Adrenal gland (tissue), 9 donors: ENCODE measurements at regions not wholly inside any gene's neighbourhood (a gene's known extent, or its start where the extent isn't known, plus 50 kb on each side); places are given as distances from the start of the nearest gene placed in this dataset.
"Not testable (repeated sequence)": the region's sequence is repeated elsewhere in the genome, so short reads cannot be mapped to it uniquely, and the experiment has no call there.

ENCODE experiments used
- DNase-seq, 7 donors: peaks; one replicate each; pipeline ENCODE4 v3.0.0-alpha.2; 2019 to 2020
- H3K27ac ChIP-seq, 5 donors: fragments of 200-600 bp; sonication (generic) in 4 of 5; 1 replicate in 3 of 5; 2 replicates in 2 of 5; pipeline versions ENCODE4 v1.5.1 to v1.8.0; 2016 to 2020; ENCODE audit warnings: mild to moderate bottlenecking in 1 of 5
- H3K27me3 ChIP-seq: fragments of 200-600 bp; 2 replicates; pipeline ENCODE4 v1.8.0; 2021
- H3K36me3 ChIP-seq, 2 donors: fragments of 200-600 bp; replicated peaks in 1 of 2; 1 replicate in 1 of 2; 2 replicates in 1 of 2; pipeline versions ENCODE4 v1.5.1 to v1.8.0; 2018 to 2022
- H3K4me1 ChIP-seq, 2 donors: fragments of 200-600 bp; replicated peaks in 1 of 2; 1 replicate in 1 of 2; 2 replicates in 1 of 2; pipeline versions ENCODE4 v1.5.1 to v1.8.0; 2018 to 2021
- H3K4me3 ChIP-seq, 4 donors: fragments of 200-600 bp; sonication (generic) in 3 of 4; one replicate each; pipeline ENCODE4 v1.5.1; 2016 to 2018
- H3K9me3 ChIP-seq, 3 donors: fragments of 200-600 bp; sonication (generic) in 1 of 3; replicated peaks in 1 of 3; 1 replicate in 2 of 3; 2 replicates in 1 of 3; pipeline versions ENCODE4 v1.5.1 to v1.8.0; 2016 to 2021
- POLR2A ChIP-seq, 2 donors: fragments of 450-650 bp; IDR thresholded peaks; one replicate each; pipeline ENCODE4 v1.6.1; 2017; ENCODE audit warnings: antibody characterized with exemption in 2 of 2, mild to moderate bottlenecking in 2 of 2, moderate library complexity in 1 of 2
- WGBS, 4 donors: extraction: QIAGEN DNeasy Blood & Tissue Kit in 2 of 4; methylation state at CpG; one replicate each; pipeline versions ENCODE4 v1.1.5 to v1.1.7; 2013 to 2017; 5-methylcytosine and 5-hydroxymethylcytosine counted together
- intact Hi-C, 2 donors: fragments of 100-400 bp; cut with DNase I; formaldehyde crosslinking; loops; one replicate each; pipeline versions ENCODE4 v1.14.1 to v1.15.0; 2022 to 2023
- TF ChIP-seq, protein P1 (sequence below), 6 experiments: fragments of 450-650 bp in 4 of 6; fragments of 200-600 bp in 2 of 6; sonication (generic) in 1 of 6; IDR thresholded peaks; 1 replicate in 5 of 6; 2 replicates in 1 of 6; pipeline versions ENCODE4 v1.5.1 to v1.8.0; 2016 to 2021; ENCODE audit warnings: antibody characterized with exemption in 6 of 6, mild to moderate bottlenecking in 2 of 6, moderate library complexity in 1 of 6
- donor health status: healthy with polysubstance abuse.
- donor health status: Bipolar disorder and iron deficiency.
- donor health status: DM: yes; HTN: yes; CAD: no.
- donor health status: DM: no; HTN: no; CAD: no.
- donor health status: DM: no; HTN: no; CAD: no.

GRCh38 chr10:37035853-37036252, 89.5 kb upstream of the ANKRD30A start:
- DNase-seq = no peak
- Histone ChIP-seq H3K36me3 (no peaks in the 10 kb centered on the region), H3K27me3 (no peaks in the 10 kb centered on the region), H3K4me3 (no peak overlapping the region), H3K27ac (no peak overlapping the region), H3K4me1 (no peaks in the 10 kb centered on the region), H3K9me3 (no peaks in the 10 kb centered on the region)
- WGBS, 4 donors = 7 to 31% (median 14%) methylated on average over 1 of the region's 1 CpG
- intact Hi-C loops = no loop called here
- TF ChIP-seq POLR2A (IDR thresholded peaks at IDR 0.05) = no peak
- TF ChIP-seq, protein P1, sequence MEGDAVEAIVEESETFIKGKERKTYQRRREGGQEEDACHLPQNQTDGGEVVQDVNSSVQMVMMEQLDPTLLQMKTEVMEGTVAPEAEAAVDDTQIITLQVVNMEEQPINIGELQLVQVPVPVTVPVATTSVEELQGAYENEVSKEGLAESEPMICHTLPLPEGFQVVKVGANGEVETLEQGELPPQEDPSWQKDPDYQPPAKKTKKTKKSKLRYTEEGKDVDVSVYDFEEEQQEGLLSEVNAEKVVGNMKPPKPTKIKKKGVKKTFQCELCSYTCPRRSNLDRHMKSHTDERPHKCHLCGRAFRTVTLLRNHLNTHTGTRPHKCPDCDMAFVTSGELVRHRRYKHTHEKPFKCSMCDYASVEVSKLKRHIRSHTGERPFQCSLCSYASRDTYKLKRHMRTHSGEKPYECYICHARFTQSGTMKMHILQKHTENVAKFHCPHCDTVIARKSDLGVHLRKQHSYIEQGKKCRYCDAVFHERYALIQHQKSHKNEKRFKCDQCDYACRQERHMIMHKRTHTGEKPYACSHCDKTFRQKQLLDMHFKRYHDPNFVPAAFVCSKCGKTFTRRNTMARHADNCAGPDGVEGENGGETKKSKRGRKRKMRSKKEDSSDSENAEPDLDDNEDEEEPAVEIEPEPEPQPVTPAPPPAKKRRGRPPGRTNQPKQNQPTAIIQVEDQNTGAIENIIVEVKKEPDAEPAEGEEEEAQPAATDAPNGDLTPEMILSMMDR (IDR thresholded peaks at IDR 0.05) = no peak

DNA sequence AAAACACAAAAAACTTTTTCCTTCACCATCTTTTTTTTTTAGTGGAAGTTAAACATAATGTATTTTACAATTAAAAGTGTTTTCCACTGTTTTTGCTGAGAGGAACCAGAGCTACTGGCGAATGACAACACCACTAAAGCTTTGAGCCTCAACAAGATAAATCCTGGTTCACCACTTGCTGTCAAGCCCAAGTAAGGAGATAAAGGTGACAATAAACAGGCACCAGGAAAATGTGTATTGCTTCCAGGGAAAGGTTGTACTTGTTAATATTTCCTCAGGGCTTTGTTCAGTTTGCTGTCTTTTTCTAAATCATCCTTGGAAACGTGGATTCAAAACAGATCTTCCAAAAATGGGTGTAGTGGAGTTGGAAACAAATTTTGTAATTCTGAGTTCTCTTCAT, 109.9 kb upstream of the ANKRD30A start:
- TF ChIP-seq POLR2A (IDR thresholded peaks at IDR 0.05) = no peak
- TF ChIP-seq, protein P1 (IDR thresholded peaks at IDR 0.05) = no peak
- no peaks in the 10 kb centered on the region for H3K27me3 ChIP-seq
- 31 to 44% (median 34%) methylated on average over 2 of the region's 2 CpGs for WGBS, 4 donors
- no peaks in the 10 kb centered on the region for H3K4me1 ChIP-seq
- DNase-seq = no peak
- intact Hi-C loops = no loop called here
- H3K4me3 ChIP-seq = no peak overlapping the region
- no peaks in the 10 kb centered on the region for H3K9me3 ChIP-seq
- no peaks in the 10 kb centered on the region for H3K36me3 ChIP-seq
- H3K27ac ChIP-seq = no peak overlapping the region

- TF ChIP-seq, protein P1 (IDR thresholded peaks at IDR 0.05) = no peak
- TF ChIP-seq POLR2A (IDR thresholded peaks at IDR 0.05) = no peak
- no peaks in the 10 kb centered on the region for H3K27me3 ChIP-seq
- H3K9me3 ChIP-seq = no peaks in the 10 kb centered on the region
- H3K36me3 ChIP-seq = no peaks in the 10 kb centered on the region
- H3K27ac ChIP-seq = no peak overlapping the region
- H3K4me3 ChIP-seq = no peak overlapping the region
- no peak for DNase-seq
- H3K4me1 ChIP-seq = no peaks in the 10 kb centered on the region
- 69 to 72% (median 70%) methylated on average over 7 of the region's 7 CpGs for WGBS, 4 donors
- intact Hi-C loops = no loop called here
Observed at GRCh38 chr10:37010741-37011140, 114.7 kb upstream of the ANKRD30A start.

GRCh38 chr10:37008276-37008675, 117.1 kb upstream of the ANKRD30A start:
- H3K4me1 ChIP-seq, H3K36me3 ChIP-seq, intact Hi-C loops, H3K27me3 ChIP-seq, H3K27ac ChIP-seq, H3K9me3 ChIP-seq, H3K4me3 ChIP-seq, DNase-seq: not testable (repeated sequence)
- WGBS, 4 donors = 34 to 53% (median 41%) methylated on average over 2 of the region's 2 CpGs

GRCh38 chr10:37003126-37003525, 122.3 kb upstream of the ANKRD30A start:
- WGBS, 4 donors = 52 to 62% (median 60%) methylated on average over 2 of the region's 2 CpGs
- no peak for DNase-seq
- H3K36me3 ChIP-seq = no peaks in the 10 kb centered on the region
- intact Hi-C loops = no loop called here
- no peaks in the 10 kb centered on the region for H3K4me1 ChIP-seq
- H3K27ac ChIP-seq = no peak overlapping the region
- no peaks in the 10 kb centered on the region for H3K9me3 ChIP-seq
- no peaks in the 10 kb centered on the region for H3K27me3 ChIP-seq
- TF ChIP-seq, protein P1 (IDR thresholded peaks at IDR 0.05) = no peak
- no peak for TF ChIP-seq POLR2A (IDR thresholded peaks at IDR 0.05)
- H3K4me3 ChIP-seq = no peak overlapping the region

DNA sequence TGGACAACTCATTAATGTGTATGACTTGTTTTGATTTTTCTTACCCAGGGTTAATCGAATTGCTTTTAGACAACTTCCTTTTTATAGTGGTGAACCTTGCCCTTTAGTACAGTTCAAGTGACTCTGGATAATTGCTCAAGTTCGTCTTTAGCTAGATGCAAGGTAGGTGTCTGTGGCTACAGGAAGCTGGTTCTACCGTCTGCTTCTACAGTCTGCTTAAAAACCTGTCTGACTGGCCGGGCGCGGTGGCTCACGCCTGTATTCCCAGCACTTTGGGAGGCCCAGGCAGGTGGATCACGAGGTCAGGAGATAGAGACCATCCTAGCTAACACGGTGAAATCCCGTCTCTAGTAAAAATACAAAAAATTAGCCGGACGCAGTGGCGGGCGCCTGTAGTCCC, 129.6 kb upstream of the ANKRD30A start:
- DNase-seq, H3K9me3 ChIP-seq, H3K4me3 ChIP-seq, intact Hi-C loops, H3K36me3 ChIP-seq, H3K4me1 ChIP-seq, H3K27ac ChIP-seq, H3K27me3 ChIP-seq: not testable (repeated sequence)
- 81 to 86% (median 83%) methylated on average over 14 of the region's 14 CpGs for WGBS, 4 donors
